Uterus (tissue), 2 donors: ENCODE measurements at regions not wholly inside any gene's neighbourhood (a gene's known extent, or its start where the extent isn't known, plus 50 kb on each side); places are given as distances from the start of the nearest gene placed in this dataset.

ENCODE experiments used
- POLR2A ChIP-seq, 2 donors: fragments of 450-650 bp; IDR thresholded peaks; one replicate each; pipeline ENCODE4 v1.6.1; 2016; ENCODE audit warnings: antibody characterized with exemption in 2 of 2, mild to moderate bottlenecking in 1 of 2, moderate library complexity in 1 of 2
- TF ChIP-seq, protein P1 (sequence below), 4 experiments: fragments of 200-600 bp in 2 of 4; fragments of 450-650 bp in 2 of 4; sonication (generic) in 2 of 4; IDR thresholded peaks; one replicate each; pipeline ENCODE4 v1.5.1; 2016 to 2019; ENCODE audit warnings: antibody characterized with exemption in 4 of 4, mild to moderate bottlenecking in 2 of 4, moderate library complexity in 1 of 4

DNA sequence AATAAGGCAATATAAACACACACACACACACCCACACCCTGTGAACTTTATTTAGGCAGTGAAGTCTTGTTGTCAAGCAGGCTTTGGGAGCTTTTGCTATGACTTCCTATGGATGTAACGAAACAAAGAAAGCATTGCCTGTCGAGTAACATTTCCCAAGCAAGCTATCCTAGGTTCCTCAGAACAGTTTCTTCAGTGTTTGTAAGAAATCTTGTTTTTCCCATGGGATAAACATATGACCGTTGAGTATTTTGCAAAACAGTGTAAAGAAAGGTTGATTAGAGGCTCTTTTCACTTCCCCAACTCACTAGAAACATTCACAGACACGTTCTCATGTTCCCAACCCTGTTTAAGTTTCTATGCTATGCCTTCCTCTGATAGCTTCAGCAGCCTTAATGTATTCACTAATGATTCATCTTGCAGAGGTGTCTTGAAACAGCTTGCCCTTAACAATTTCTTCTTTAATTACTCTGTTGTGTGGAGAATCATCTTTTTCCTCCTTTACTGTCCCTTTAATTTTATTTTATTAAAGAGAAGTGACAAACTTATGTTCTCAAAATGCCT is 1947.1 kb upstream of the TENM3 start:
- no peak for TF ChIP-seq POLR2A (IDR thresholded peaks at IDR 0.05)
- TF ChIP-seq, protein P1, sequence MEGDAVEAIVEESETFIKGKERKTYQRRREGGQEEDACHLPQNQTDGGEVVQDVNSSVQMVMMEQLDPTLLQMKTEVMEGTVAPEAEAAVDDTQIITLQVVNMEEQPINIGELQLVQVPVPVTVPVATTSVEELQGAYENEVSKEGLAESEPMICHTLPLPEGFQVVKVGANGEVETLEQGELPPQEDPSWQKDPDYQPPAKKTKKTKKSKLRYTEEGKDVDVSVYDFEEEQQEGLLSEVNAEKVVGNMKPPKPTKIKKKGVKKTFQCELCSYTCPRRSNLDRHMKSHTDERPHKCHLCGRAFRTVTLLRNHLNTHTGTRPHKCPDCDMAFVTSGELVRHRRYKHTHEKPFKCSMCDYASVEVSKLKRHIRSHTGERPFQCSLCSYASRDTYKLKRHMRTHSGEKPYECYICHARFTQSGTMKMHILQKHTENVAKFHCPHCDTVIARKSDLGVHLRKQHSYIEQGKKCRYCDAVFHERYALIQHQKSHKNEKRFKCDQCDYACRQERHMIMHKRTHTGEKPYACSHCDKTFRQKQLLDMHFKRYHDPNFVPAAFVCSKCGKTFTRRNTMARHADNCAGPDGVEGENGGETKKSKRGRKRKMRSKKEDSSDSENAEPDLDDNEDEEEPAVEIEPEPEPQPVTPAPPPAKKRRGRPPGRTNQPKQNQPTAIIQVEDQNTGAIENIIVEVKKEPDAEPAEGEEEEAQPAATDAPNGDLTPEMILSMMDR (IDR thresholded peaks at IDR 0.05) = no peak
